ENCODE measurements at regions not wholly inside any gene's neighbourhood (a gene's known extent, or its start where the extent isn't known, plus 50 kb on each side); places are given as distances from the start of the nearest gene placed in this dataset.

DNA sequence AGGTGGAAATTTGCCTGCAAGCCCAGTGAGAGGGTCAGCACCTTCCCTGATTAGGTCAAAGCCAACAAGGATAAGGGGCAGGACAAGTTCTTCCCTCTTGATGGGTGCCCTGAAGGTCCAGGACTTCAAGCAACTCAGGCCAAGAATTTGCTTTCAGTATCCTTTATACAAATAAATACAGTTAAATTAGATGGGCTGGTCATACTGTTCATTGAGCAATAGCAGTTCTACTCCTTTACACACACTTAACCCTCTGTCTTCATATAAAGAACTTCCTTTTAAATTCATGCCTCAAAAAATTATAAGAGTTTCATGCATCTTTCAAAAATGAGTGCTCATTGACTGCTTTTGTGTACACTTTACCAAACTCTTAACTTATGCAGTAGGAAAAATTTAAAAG, 392.0 kb downstream of the SPRY1 start:
- no peak overlapping the region for H3K4me3 ChIP-seq (ENCODE audit: low read depth, low read length)
- TF ChIP-seq CTCF (IDR thresholded peaks at IDR 0.05; ENCODE audit: insufficient read depth, low read length, missing control alignments), result no peak
- CTCF ChIA-PET, result interaction anchor here (1.4 kb wide), 1 partner anchor 24 kb away, joined by 4 read pairs; no protein-coding TSS in a partner anchor
- POLR2A ChIA-PET, result no interaction called here
- DNase-seq (ENCODE audit: low read depth, low spot score), result no peak

DNA sequence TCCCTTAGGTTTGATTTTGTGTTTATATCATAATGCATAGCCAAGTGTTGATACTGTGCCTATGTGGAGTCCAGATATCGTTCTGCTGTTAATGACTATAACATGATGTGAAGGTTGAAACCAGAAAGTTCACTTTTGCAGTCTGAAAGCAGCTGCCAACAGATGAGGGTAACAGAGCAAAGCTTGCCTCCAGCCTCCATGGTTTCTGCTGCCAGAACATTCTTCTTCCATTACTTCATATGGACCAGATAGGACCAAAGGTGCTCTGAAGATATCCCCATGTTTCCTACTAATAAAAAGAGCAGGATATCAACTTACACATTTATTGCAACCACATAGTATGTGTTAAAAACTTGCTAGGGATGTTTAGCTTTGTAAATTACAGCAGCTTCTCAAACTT, 394.1 kb downstream of the SPRY1 start:
- TF ChIP-seq CTCF (IDR thresholded peaks at IDR 0.05; ENCODE audit: insufficient read depth, low read length, missing control alignments), result no peak
- ChIA-PET CTCF (interaction anchor here (1.4 kb wide), 1 partner anchor 12 kb away, joined by 3 read pairs; no protein-coding TSS in a partner anchor), POLR2A (no interaction called here)
- H3K4me3 ChIP-seq (ENCODE audit: low read depth, low read length), result no peak overlapping the region
- DNase-seq (ENCODE audit: low read depth, low spot score), result no peak

- POLR2A ChIA-PET, result no interaction called here
- CTCF ChIA-PET, result interaction anchor here (1.7 kb wide), 1 partner anchor 29 kb away, joined by 8 read pairs; no protein-coding TSS in a partner anchor
- DNase-seq (ENCODE audit: low read depth, low spot score), result no peak
These were observed 405.6 kb downstream of the SPRY1 start for GRCh38 chr4:123802082-123802645.

DNA sequence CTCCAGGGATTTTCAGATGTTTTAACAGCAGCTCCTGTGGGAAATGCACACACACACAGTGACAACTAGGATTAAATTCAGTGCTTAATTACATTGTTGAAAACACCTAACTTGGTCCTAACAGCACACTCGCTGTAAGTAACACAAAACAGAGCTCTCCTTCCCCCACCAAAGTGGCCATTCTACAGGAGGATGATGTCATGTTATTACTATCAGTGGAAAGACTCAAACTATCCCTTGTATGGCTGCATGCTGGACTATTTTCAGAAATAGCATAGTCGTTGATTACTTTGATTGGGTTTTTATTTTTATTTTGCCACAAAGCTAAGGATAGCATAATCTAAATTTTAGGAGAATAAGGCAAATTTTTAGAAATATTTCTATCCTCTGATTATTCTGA, 406.3 kb downstream of the SPRY1 start:
- POLR2A ChIA-PET, result no interaction called here
- H3K4me3 ChIP-seq (ENCODE audit: low read depth, low read length), result no peak overlapping the region
- no peak for DNase-seq (ENCODE audit: low read depth, low spot score)
- CTCF ChIA-PET, result interaction anchor here (0.7 to 1.7 kb wide), 3 partner anchors 9 to 30 kb away, joined by 3 to 8 read pairs (median 4); no protein-coding TSS in a partner anchor
- no peak for TF ChIP-seq CTCF (IDR thresholded peaks at IDR 0.05; ENCODE audit: insufficient read depth, low read length, missing control alignments)

More at GRCh38 chr4:123802082-123802645, 405.6 kb downstream of the SPRY1 start:
- TF ChIP-seq CTCF (IDR thresholded peaks at IDR 0.05; ENCODE audit: insufficient read depth, low read length, missing control alignments), result no peak
- H3K4me3 ChIP-seq (ENCODE audit: low read depth, low read length), result no peak overlapping the region

DNA sequence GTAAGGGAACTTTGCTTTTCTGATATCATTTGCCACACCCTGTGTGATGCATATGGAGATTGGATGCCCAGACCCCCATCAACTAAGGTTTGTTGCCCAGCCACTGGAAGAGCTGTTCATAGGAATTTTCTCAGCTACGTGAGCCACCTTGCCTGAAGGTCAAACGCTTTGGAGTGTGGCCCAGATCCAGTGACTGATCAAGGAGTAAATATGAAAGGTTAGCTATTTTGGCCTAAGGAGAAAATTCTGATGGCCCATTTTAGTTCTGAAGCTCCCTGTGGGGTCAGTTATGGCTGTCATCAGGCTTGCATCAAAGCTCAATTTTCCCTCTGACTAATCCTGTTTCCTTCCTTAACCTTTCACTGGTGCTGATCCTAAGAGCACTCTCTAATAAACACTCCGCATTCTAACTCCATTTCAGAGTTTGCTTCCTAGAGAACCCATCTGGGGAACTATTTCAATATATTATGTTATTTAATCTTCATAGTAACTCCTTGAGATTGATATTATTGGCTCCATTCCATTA, 407.7 kb downstream of the SPRY1 start:
- ChIA-PET CTCF (no interaction called here), POLR2A (no interaction called here)
- no peak for TF ChIP-seq CTCF (IDR thresholded peaks at IDR 0.05; ENCODE audit: insufficient read depth, low read length, missing control alignments)
- no peak for DNase-seq (ENCODE audit: low read depth, low spot score)
- H3K4me3 ChIP-seq (ENCODE audit: low read depth, low read length), result no peak overlapping the region

DNA sequence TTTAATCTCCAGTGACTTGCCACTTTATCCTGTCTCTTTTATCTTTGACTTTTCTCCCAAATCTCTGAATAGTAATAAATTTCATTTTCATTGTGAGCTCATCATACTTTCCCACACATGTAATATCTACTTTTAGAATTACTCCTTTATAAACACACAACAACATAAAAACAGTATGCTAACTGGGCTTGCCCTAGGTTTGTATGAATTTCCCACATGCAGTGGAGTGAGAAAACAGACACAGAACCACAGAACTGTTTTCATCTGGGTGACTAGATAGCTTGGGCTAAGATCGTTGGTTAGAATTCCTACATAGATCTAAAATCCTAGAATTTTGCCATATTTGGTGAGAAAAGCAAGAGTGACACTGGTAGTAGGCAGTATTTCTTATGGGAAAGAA, 409.5 kb downstream of the SPRY1 start:
- no peak overlapping the region for H3K4me3 ChIP-seq (ENCODE audit: low read depth, low read length)
- ChIA-PET CTCF (interaction anchor here (1.8 kb wide), 1 partner anchor 33 kb away, joined by 5 read pairs; no protein-coding TSS in a partner anchor), POLR2A (no interaction called here)
- DNase-seq (ENCODE audit: low read depth, low spot score), result no peak
- no peak for TF ChIP-seq CTCF (IDR thresholded peaks at IDR 0.05; ENCODE audit: insufficient read depth, low read length, missing control alignments)
